ENCODE measurements at regions not wholly inside any gene's neighbourhood (a gene's known extent, or its start where the extent isn't known, plus 50 kb on each side); places are given as distances from the start of the nearest gene placed in this dataset.

GRCh38 chr3:151579571-151580270 lies 118.9 kb upstream of the IGSF10 start:
- Mint-ChIP-seq H3K36me3 (no peaks in the 10 kb centered on the region), H3K4me3 (no peak overlapping the region)
- ATAC-seq: no peak

GRCh38 chr3:151578495-151578894 lies 117.6 kb upstream of the IGSF10 start:
- ATAC-seq: no peak
- Mint-ChIP-seq H3K4me1 (no peaks in the 10 kb centered on the region), H3K36me3 (no peaks in the 10 kb centered on the region), H3K4me3 (no peak overlapping the region), H3K9me3 (peaks cover 4% of the 10 kb centered on the region), H3K27me3 (no peaks in the 10 kb centered on the region), H3K27ac (no peak overlapping the region)

More at GRCh38 chr3:151579571-151580270, 118.9 kb upstream of the IGSF10 start:
- Mint-ChIP-seq H3K9me3 (peaks cover 4% of the 10 kb centered on the region), H3K27ac (no peak overlapping the region), H3K4me1 (peaks cover 4% of the 10 kb centered on the region), H3K27me3 (no peaks in the 10 kb centered on the region)

- no peaks in the 10 kb centered on the region for H3K36me3 Mint-ChIP-seq
- H3K27ac Mint-ChIP-seq: no peak overlapping the region
- ATAC-seq: no peak
- peaks cover 8% of the 10 kb centered on the region for H3K9me3 Mint-ChIP-seq
- H3K27me3 Mint-ChIP-seq: peaks cover 8% of the 10 kb centered on the region
- no peak overlapping the region for H3K4me3 Mint-ChIP-seq
- no peaks in the 10 kb centered on the region for H3K4me1 Mint-ChIP-seq
These were observed 115.8 kb upstream of the IGSF10 start for GRCh38 chr3:151576511-151577137.

- Mint-ChIP-seq H3K27me3 (peaks cover 8% of the 10 kb centered on the region), H3K9me3 (peaks cover 3% of the 10 kb centered on the region), H3K4me1 (no peaks in the 10 kb centered on the region), H3K4me3 (no peak overlapping the region), H3K36me3 (no peaks in the 10 kb centered on the region), H3K27ac (no peak overlapping the region)
- ATAC-seq: no peak
These were observed 107.3 kb upstream of the IGSF10 start for GRCh38 chr3:151568184-151568583.

- peaks cover 2% of the 10 kb centered on the region for H3K27me3 Mint-ChIP-seq
- no peak overlapping the region for H3K4me3 Mint-ChIP-seq
- H3K27ac Mint-ChIP-seq: no peak overlapping the region
- no peaks in the 10 kb centered on the region for H3K4me1 Mint-ChIP-seq
- ATAC-seq: no peak
- peaks cover under 1% of the 10 kb centered on the region for H3K9me3 Mint-ChIP-seq
- H3K36me3 Mint-ChIP-seq: no peaks in the 10 kb centered on the region
These were observed 106.6 kb upstream of the IGSF10 start for GRCh38 chr3:151567477-151567876.

GRCh38 chr3:151564261-151564660 lies 103.4 kb upstream of the IGSF10 start:
- no peak for ATAC-seq
- Mint-ChIP-seq H3K36me3 (no peaks in the 10 kb centered on the region), H3K4me3 (no peak overlapping the region), H3K27ac (no peak overlapping the region), H3K27me3 (no peaks in the 10 kb centered on the region), H3K9me3 (no peaks in the 10 kb centered on the region), H3K4me1 (no peaks in the 10 kb centered on the region)

- no peak overlapping the region for H3K27ac Mint-ChIP-seq
- no peaks in the 10 kb centered on the region for H3K27me3 Mint-ChIP-seq
- H3K9me3 Mint-ChIP-seq: no peaks in the 10 kb centered on the region
- no peak overlapping the region for H3K4me3 Mint-ChIP-seq
- H3K4me1 Mint-ChIP-seq: no peaks in the 10 kb centered on the region
- H3K36me3 Mint-ChIP-seq: no peaks in the 10 kb centered on the region
- ATAC-seq: no peak
These were observed 102.4 kb upstream of the IGSF10 start for GRCh38 chr3:151563305-151563704.

GRCh38 chr3:151562891-151563290 lies 102.0 kb upstream of the IGSF10 start:
- ATAC-seq: no peak
- Mint-ChIP-seq H3K27me3 (no peaks in the 10 kb centered on the region), H3K27ac (no peak overlapping the region), H3K4me3 (no peak overlapping the region), H3K9me3 (no peaks in the 10 kb centered on the region), H3K4me1 (no peaks in the 10 kb centered on the region), H3K36me3 (no peaks in the 10 kb centered on the region)

GRCh38 chr3:151561878-151562277 lies 101.0 kb upstream of the IGSF10 start:
- no peaks in the 10 kb centered on the region for H3K27me3 Mint-ChIP-seq
- ATAC-seq: no peak
- H3K4me3 Mint-ChIP-seq: no peak overlapping the region
- no peaks in the 10 kb centered on the region for H3K4me1 Mint-ChIP-seq
- no peaks in the 10 kb centered on the region for H3K9me3 Mint-ChIP-seq
- H3K27ac Mint-ChIP-seq: no peak overlapping the region
- no peaks in the 10 kb centered on the region for H3K36me3 Mint-ChIP-seq

- H3K36me3 Mint-ChIP-seq: no peaks in the 10 kb centered on the region
- H3K4me3 Mint-ChIP-seq: no peak overlapping the region
- H3K9me3 Mint-ChIP-seq: no peaks in the 10 kb centered on the region
- no peaks in the 10 kb centered on the region for H3K27me3 Mint-ChIP-seq
- H3K4me1 Mint-ChIP-seq: no peaks in the 10 kb centered on the region
- no peak for ATAC-seq
- H3K27ac Mint-ChIP-seq: no peak overlapping the region
These were observed 99.9 kb upstream of the IGSF10 start for GRCh38 chr3:151560738-151561137.

GRCh38 chr3:151559736-151560135 lies 98.9 kb upstream of the IGSF10 start:
- ATAC-seq: no peak
- H3K4me1 Mint-ChIP-seq: no peaks in the 10 kb centered on the region

GRCh38 chr3:151558661-151559060 lies 97.8 kb upstream of the IGSF10 start:
- ATAC-seq: no peak
- no peaks in the 10 kb centered on the region for H3K4me1 Mint-ChIP-seq
- no peaks in the 10 kb centered on the region for H3K9me3 Mint-ChIP-seq
- no peaks in the 10 kb centered on the region for H3K36me3 Mint-ChIP-seq
- no peak overlapping the region for H3K4me3 Mint-ChIP-seq
- no peak overlapping the region for H3K27ac Mint-ChIP-seq
- H3K27me3 Mint-ChIP-seq: no peaks in the 10 kb centered on the region

More at GRCh38 chr3:151559736-151560135, 98.9 kb upstream of the IGSF10 start:
- no peaks in the 10 kb centered on the region for H3K36me3 Mint-ChIP-seq
- no peaks in the 10 kb centered on the region for H3K27me3 Mint-ChIP-seq
- H3K27ac Mint-ChIP-seq: no peak overlapping the region
- no peak overlapping the region for H3K4me3 Mint-ChIP-seq
- H3K9me3 Mint-ChIP-seq: no peaks in the 10 kb centered on the region

- Mint-ChIP-seq H3K4me3 (no peak overlapping the region), H3K4me1 (no peaks in the 10 kb centered on the region), H3K36me3 (no peaks in the 10 kb centered on the region), H3K27me3 (no peaks in the 10 kb centered on the region), H3K27ac (no peak overlapping the region), H3K9me3 (no peaks in the 10 kb centered on the region)
- ATAC-seq: no peak
These were observed 96.4 kb upstream of the IGSF10 start for GRCh38 chr3:151557068-151557840.

GRCh38 chr3:151556596-151556995 lies 95.7 kb upstream of the IGSF10 start:
- no peak for ATAC-seq
- no peaks in the 10 kb centered on the region for H3K36me3 Mint-ChIP-seq
- no peaks in the 10 kb centered on the region for H3K9me3 Mint-ChIP-seq
- no peaks in the 10 kb centered on the region for H3K4me1 Mint-ChIP-seq
- H3K27me3 Mint-ChIP-seq: no peaks in the 10 kb centered on the region
- no peak overlapping the region for H3K4me3 Mint-ChIP-seq
- no peak overlapping the region for H3K27ac Mint-ChIP-seq

- Mint-ChIP-seq H3K36me3 (no peaks in the 10 kb centered on the region), H3K4me3 (no peak overlapping the region), H3K9me3 (no peaks in the 10 kb centered on the region), H3K27ac (no peak overlapping the region), H3K27me3 (no peaks in the 10 kb centered on the region), H3K4me1 (no peaks in the 10 kb centered on the region)
- no peak for ATAC-seq
These were observed 94.7 kb upstream of the IGSF10 start for GRCh38 chr3:151555523-151555922.

- no peaks in the 10 kb centered on the region for H3K4me1 Mint-ChIP-seq
- no peaks in the 10 kb centered on the region for H3K27me3 Mint-ChIP-seq
- no peaks in the 10 kb centered on the region for H3K36me3 Mint-ChIP-seq
- H3K27ac Mint-ChIP-seq: no peak overlapping the region
- no peak overlapping the region for H3K4me3 Mint-ChIP-seq
- H3K9me3 Mint-ChIP-seq: no peaks in the 10 kb centered on the region
- no peak for ATAC-seq
These were observed 93.0 kb upstream of the IGSF10 start for GRCh38 chr3:151553888-151554287.
